GM11168 (cell line): ENCODE measurements at regions not wholly inside any gene's neighbourhood (a gene's known extent, or its start where the extent isn't known, plus 50 kb on each side); places are given as distances from the start of the nearest gene placed in this dataset.

Experiments used
- in situ Hi-C: fragments of 300-500 bp; cut with MboI; formaldehyde crosslinking; loops from one replicate; pipeline ENCODE4 v1.12.0; 2022; ENCODE audit warnings: low sequenced_read_pairs; ENCODE audit not compliant: unreplicated experiment

DNA sequence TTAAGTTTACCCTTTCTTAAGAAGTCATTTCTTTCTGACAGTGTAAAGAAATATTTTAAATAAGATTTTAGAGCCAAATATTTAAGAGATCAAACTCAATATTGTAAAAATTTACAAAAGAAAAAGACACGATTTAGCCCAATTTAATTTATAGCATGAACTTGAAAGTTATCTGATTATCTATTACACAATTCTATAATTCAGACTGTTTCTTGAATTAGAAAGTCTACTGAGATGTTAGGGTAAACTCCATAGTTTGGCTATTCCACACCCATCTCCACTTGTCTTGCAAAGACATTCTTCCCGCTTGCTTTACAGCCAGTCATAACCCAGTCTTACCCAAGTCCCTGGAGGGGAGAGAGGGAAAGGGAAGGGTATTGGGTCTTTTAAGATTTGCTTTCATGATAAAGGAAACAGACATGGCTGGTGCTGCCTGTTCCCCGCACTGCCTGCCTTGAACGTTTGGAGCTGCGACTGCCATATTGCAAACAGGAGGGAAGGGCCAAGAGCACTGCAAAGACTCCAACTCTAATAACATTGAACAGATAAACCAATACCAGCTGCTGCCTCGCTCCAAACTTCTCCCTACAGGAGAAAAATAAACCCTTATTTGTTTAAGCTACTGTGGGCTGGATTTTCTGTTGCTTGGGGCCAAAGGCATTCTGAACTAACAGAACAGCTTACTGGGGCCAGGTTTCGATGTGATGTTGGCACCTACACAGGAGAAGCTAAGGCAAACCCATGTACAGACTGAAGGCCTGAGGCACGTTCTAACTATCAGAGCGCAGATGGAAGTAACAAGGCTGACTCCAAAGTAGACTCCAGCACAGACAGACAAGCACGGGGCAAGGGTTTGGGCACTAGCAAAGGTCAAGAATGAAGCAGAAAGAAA is 552.3 kb upstream of the JARID2 start:
- in situ Hi-C loops, result no loop called here

DNA sequence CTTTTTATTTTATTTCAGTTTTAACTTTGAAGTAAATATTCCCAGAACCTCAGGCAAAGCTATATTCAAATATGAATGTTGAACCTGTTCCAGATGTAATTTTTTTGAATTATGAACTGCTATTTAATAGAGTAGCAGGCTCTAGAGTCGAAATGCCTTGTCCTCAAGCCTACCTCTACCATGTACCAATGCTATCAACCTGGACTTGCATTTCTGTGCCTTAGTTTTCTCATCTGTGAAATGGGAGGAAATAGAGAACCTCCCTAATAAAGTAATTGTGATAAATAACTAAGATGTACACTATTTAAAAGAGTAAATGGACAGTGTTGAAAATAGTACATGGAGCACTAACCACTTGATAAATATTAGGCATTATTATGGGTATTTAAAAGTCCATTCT is 551.6 kb upstream of the JARID2 start:
- in situ Hi-C loops, result no loop called here

GRCh38 chr6:14695579-14695978 is 550.3 kb upstream of the JARID2 start:
- in situ Hi-C loops, result no loop called here

- in situ Hi-C loops, result no loop called here
Measured at GRCh38 chr6:14696367-14696766, 549.5 kb upstream of the JARID2 start.

DNA sequence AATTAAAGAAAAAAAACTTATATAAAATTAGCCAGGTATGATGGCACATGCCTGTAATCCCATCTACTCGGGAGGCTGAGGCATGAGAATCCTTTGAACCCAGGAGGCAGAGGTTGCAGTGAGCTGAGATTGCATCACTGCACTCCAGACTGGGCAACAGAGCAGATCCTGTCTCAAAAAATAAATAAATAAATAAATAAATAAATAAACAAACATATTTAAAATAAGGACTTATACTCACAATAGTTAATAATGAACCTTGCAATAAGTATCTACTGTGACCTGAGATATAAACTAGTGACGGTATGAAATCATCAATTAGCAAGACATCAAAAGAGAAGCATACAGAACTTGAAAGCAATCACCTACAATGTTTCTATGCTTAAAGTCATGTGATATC is 548.4 kb upstream of the JARID2 start:
- in situ Hi-C loops, result no loop called here

- in situ Hi-C loops, result no loop called here
Measured at GRCh38 chr6:14699803-14700601, 545.9 kb upstream of the JARID2 start.

- in situ Hi-C loops, result no loop called here
Measured at GRCh38 chr6:14701946-14702345, 543.9 kb upstream of the JARID2 start.

- in situ Hi-C loops, result no loop called here
Measured at GRCh38 chr6:14702678-14703077, 543.2 kb upstream of the JARID2 start.

DNA sequence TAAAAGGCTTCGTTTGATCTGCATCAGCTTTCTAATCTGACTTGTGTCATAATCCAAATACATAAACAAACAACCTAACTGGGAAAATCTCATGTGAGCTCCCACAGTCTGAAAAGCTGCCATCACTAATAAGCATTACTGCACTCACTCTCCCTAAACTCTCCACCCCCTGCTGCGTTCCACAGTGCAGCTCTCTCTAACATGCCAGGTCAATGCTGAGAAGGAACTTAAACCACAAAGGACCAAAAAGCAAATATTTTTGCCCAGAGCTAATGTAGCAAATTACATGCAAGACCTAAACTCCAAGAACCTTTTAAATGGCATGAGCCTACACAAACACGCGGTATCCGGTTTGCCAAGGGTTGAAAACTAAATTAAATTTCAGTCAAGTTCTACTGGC is 542.3 kb upstream of the JARID2 start:
- in situ Hi-C loops, result no loop called here

GRCh38 chr6:14704383-14705271 is 541.2 kb upstream of the JARID2 start:
- in situ Hi-C loops, result no loop called here

GRCh38 chr6:14705841-14706377 is 540.0 kb upstream of the JARID2 start:
- in situ Hi-C loops, result no loop called here

DNA sequence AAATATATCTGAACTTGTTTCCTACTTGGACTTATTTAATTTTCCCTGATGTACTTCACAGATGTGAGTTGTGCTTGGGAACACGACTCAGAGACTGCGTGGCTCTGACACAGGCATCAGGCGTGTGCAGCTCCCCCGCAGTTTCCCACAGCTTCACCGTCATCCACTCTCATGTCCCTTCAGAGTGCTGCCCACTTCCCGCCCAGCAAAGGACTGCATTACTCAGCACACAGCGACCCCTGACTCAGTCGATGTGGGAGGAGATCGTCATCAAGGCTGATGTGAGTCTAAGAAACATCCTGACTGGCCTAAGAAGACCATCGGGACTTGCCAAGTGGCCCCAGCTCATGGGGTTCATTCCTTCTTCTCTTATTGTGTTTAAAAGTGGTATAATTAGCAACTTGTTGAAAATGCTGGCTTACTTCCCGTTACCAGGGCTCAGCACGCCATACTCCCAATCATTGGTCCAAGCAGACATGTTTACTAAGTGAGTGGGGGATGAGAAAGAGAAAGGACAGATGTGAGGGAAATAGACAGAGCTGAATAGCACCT is 539.4 kb upstream of the JARID2 start:
- in situ Hi-C loops, result no loop called here

DNA sequence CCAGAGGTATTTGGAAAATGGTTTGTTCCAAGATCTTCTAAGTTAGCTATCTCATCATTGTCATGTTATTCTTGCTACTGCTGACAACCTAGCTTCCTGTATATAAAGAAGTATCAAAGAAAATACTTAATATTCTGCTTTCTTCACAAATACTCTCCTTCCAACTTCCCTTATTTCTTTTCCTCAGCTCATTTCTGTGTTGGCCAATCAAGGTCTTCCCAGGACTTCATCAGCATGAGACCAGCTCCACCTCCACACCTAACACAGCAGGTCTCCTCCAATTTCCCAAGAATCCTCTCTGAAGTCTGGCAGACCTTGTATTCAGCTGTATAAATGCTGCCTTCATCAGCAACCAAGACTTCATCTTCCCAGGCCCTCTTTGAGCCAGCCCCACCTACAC is 538.6 kb upstream of the JARID2 start:
- in situ Hi-C loops, result no loop called here

DNA sequence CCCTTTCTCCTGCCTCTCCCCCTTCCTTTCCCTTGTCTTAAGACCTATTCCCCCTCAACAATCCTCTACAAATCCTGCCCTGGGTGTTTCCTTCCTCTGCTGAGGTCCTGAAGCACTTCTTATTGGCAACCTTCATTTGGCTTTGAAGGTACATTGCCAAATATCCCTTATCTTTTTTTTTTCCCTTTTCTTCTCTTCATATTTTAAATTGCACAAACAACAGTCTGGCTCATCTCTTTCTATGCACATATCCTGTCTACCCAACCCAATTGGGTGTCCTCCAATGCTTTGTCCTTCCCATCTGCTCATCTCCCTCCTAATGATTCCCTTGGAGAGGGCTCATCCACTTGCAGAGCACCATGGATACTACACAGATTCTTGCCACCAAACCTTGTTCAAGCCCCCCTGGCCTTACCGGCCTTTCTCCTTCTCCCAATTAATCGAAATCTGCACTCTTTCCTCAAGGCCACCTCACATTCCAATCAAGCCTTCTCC is 537.9 kb upstream of the JARID2 start:
- in situ Hi-C loops, result no loop called here

DNA sequence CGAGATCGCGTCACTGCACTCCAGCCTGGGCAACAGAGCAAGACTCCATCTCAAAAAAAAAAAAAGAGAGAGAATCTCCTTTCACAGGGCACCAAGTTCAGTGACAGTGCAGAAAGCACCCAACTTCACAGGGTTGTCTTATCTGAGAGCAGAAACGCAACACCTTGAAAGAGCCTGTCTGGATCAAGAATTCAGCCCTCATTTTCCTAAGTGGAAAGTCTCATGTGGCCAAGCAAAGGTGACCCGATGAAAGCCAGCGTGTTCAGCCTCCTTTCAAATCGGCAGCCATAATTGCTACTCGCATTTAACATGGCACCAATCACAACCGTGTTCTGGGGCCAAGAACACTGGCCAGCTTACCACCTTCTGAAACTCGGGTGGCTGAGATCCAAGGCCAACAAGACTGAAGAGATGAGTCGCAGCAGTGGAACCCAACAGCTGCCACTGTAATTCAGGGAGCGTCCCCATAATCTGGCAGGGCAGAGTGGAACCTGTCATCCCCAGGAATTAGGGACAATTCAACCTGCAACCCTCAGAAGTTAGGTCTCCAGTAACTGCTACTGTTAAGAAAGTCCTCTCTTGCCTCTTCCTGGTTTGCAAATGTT is 536.7 kb upstream of the JARID2 start:
- in situ Hi-C loops, result no loop called here

DNA sequence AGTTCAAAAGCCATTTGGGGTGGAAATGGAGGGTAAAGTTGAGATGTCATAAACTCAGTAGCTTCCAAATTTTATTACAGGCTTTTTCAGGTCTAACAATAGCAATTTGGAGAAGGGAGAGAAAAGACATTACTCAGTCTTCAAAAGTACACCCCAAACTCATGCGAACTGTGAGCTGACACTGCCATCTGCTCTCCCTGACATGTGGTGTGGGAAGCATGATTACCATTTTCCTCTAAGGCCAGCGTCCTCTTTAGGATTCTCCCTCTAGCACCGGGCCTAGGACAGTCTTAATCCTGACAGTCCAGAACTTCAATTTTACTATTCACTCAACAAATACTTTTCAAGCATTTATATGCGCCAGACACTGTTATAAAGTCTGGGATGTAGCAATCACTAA is 536.0 kb upstream of the JARID2 start:
- in situ Hi-C loops, result loop anchor here (10.0 kb wide), 1 partner anchor 495 kb away; no protein-coding TSS in a partner anchor

DNA sequence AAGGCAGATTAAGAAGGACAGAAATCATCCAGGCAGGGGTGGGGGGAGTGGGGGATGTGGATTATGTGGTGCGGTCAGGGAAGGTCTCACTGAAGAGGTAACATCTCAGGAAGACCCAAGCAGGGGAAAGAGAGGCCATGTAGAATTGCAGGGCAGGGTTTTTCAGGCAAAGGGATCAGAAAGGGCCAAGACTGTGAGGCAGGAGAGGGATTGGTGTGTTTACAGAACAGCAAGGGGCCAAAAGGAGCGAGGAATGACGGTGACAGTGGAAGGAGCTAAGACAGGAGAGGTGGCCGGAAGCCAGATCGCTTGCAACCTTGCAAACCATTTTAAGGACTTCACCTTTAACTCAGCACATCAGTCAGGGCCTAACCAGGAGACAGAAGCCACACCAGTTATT is 535.4 kb upstream of the JARID2 start:
- in situ Hi-C loops, result loop anchor here (10.0 kb wide), 1 partner anchor 496 kb away; no protein-coding TSS in a partner anchor

DNA sequence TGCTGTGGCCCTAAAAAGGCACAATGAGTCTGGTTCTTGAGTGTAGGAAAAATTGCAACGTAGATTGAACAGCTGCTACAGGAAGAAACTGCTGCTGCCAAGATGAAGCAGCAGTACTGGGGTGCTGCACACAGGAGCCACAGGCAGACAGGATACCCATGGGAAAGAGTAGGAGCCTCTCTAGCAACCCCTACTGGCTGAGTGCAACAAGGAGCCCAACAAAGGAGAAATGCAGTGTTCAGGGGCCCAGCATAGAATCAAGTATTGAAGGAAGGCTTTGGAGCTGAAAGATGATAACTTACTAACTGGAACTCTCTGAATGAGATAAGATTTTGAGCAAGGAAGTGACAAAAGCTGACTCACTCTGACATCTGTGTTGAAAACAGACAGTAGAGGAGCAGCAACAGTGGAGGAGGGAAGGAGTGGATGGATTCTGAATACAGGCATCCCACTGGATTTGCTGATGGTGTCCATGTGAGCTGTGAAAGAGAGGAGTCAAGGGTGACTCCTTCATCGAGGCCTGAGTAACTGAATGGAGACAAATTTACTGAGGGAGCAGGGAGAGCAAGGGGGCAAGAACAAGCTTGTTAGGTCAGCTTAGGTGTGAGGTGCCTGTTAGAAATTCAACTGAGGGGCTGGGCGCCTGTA is 534.7 kb upstream of the JARID2 start:
- in situ Hi-C loops, result loop anchor here (10.0 kb wide), 1 partner anchor 496 kb away; no protein-coding TSS in a partner anchor
